ENCODE measurements at regions not wholly inside any gene's neighbourhood (a gene's known extent, or its start where the extent isn't known, plus 50 kb on each side); places are given as distances from the start of the nearest gene placed in this dataset.

- intact Hi-C loops (cut with micrococcal nuclease), result no loop called here
These were observed 225.8 kb upstream of the CIBAR2 start for GRCh38 chr16:85337910-85338637.

GRCh38 chr16:85338638-85338982 is 226.3 kb upstream of the CIBAR2 start:
- intact Hi-C loops (cut with micrococcal nuclease), result no loop called here

GRCh38 chr16:85338989-85339685 is 226.9 kb upstream of the CIBAR2 start:
- intact Hi-C loops (cut with micrococcal nuclease), result no loop called here

- intact Hi-C loops (cut with micrococcal nuclease), result no loop called here
These were observed 229.9 kb upstream of the CIBAR2 start for GRCh38 chr16:85341972-85342695.

GRCh38 chr16:85344502-85345128 is 232.3 kb upstream of the CIBAR2 start:
- intact Hi-C loops (cut with micrococcal nuclease), result no loop called here

GRCh38 chr16:85345129-85345639 is 232.9 kb upstream of the CIBAR2 start:
- intact Hi-C loops (cut with micrococcal nuclease), result no loop called here

- intact Hi-C loops (cut with micrococcal nuclease), result no loop called here
These were observed 234.3 kb upstream of the CIBAR2 start for GRCh38 chr16:85346404-85347212.

- intact Hi-C loops (cut with micrococcal nuclease), result no loop called here
These were observed 234.9 kb upstream of the CIBAR2 start for GRCh38 chr16:85347213-85347591.

GRCh38 chr16:85348065-85348840 is 236.0 kb upstream of the CIBAR2 start:
- intact Hi-C loops (cut with micrococcal nuclease), result no loop called here

GRCh38 chr16:85348911-85349334 is 236.7 kb upstream of the CIBAR2 start:
- intact Hi-C loops (cut with micrococcal nuclease), result no loop called here

- intact Hi-C loops (cut with micrococcal nuclease), result no loop called here
These were observed 237.3 kb upstream of the CIBAR2 start for GRCh38 chr16:85349365-85350145.

- intact Hi-C loops (cut with micrococcal nuclease), result no loop called here
These were observed 238.0 kb upstream of the CIBAR2 start for GRCh38 chr16:85350146-85350728.

GRCh38 chr16:85350973-85351372 is 238.7 kb upstream of the CIBAR2 start:
- intact Hi-C loops (cut with micrococcal nuclease), result no loop called here

GRCh38 chr16:85353013-85353412 is 240.7 kb upstream of the CIBAR2 start:
- intact Hi-C loops (cut with micrococcal nuclease), result no loop called here

GRCh38 chr16:85353839-85354685 is 241.8 kb upstream of the CIBAR2 start:
- intact Hi-C loops (cut with micrococcal nuclease), result no loop called here

- intact Hi-C loops (cut with micrococcal nuclease), result no loop called here
These were observed 242.6 kb upstream of the CIBAR2 start for GRCh38 chr16:85354686-85355514.

- intact Hi-C loops (cut with micrococcal nuclease), result no loop called here
These were observed 243.2 kb upstream of the CIBAR2 start for GRCh38 chr16:85355515-85355837.

Data from T-helper 2 cell treated with Interferon-gamma antibody and Interleukin-4, amounts not matched to agents 100 ng/mL and 5 ng/mL, for 36 hours (primary cell).